Endodermal cell (in vitro differentiated cells): ENCODE measurements at regions not wholly inside any gene's neighbourhood (a gene's known extent, or its start where the extent isn't known, plus 50 kb on each side); places are given as distances from the start of the nearest gene placed in this dataset.

ENCODE experiments used
- DNase-seq: peaks from one replicate; pipeline ENCODE4 v3.0.0-alpha.2; 2017
- H3K27ac ChIP-seq: 2 replicates; pipeline ENCODE4 v1.5.1; 2013; ENCODE audit warnings: mild to moderate bottlenecking, low read depth, low read length, moderate library complexity
- H3K27me3 ChIP-seq: 2 replicates; pipeline ENCODE4 v1.6.1; 2013; ENCODE audit warnings: mild to moderate bottlenecking, low read length, moderate library complexity; ENCODE audit not compliant: insufficient read depth, control insufficient read depth, poor library complexity, severe bottlenecking
- H3K36me3 ChIP-seq: 2 replicates; pipeline ENCODE4 v1.7.0; 2013; ENCODE audit warnings: mild to moderate bottlenecking, low read length, moderate library complexity; ENCODE audit not compliant: control insufficient read depth, insufficient read depth
- H3K4me1 ChIP-seq: one replicate; pipeline ENCODE4 v1.7.0; 2013; ENCODE audit warnings: low read length; ENCODE audit not compliant: control insufficient read depth, insufficient read depth
- H3K4me3 ChIP-seq: 2 replicates; pipeline ENCODE4 v1.5.1; 2013; ENCODE audit warnings: mild to moderate bottlenecking, low read length, moderate library complexity
- H3K9ac ChIP-seq: 2 replicates; pipeline ENCODE4 v1.6.1; 2013; ENCODE audit warnings: mild to moderate bottlenecking, low read length, moderate library complexity; ENCODE audit not compliant: poor library complexity, severe bottlenecking; ENCODE audit errors: extremely low read depth
- H3K9me3 ChIP-seq: 2 replicates; pipeline ENCODE4 v1.6.1; 2013; ENCODE audit warnings: mild to moderate bottlenecking, low read length, moderate library complexity; ENCODE audit not compliant: control insufficient read depth
- H3K27ac Mint-ChIP-seq: 2 replicates; pipeline ENCODE4 v1.8.0; 2020; ENCODE audit warnings: mixed read lengths
- H3K27me3 Mint-ChIP-seq: 2 replicates; pipeline ENCODE4 v1.8.0; 2021; ENCODE audit warnings: mild to moderate bottlenecking, mixed read lengths; ENCODE audit not compliant: insufficient read depth
- H3K36me3 Mint-ChIP-seq: 2 replicates; pipeline ENCODE4 v1.8.0; 2020; ENCODE audit warnings: low read depth, mixed read lengths
- H3K4me1 Mint-ChIP-seq: 2 replicates; pipeline ENCODE4 v1.8.0; 2020; ENCODE audit warnings: mixed read lengths
- H3K4me3 Mint-ChIP-seq: 2 replicates; pipeline ENCODE4 v1.8.0; 2020; ENCODE audit warnings: mild to moderate bottlenecking, moderate library complexity, mixed read lengths
- H3K9me3 Mint-ChIP-seq: 2 replicates; pipeline ENCODE4 v1.8.0; 2020; ENCODE audit warnings: mild to moderate bottlenecking, mixed read lengths
- CTCF ChIP-seq: fragments of 200-600 bp; sonication (generic); conservative IDR thresholded peaks from 2 replicates; pipeline ENCODE4 v1.5.0; 2021; ENCODE audit warnings: antibody characterized with exemption, mild to moderate bottlenecking
- WGBS, 2 experiments: methylation state at CpG; one replicate each; pipeline versions ENCODE4 v1.1.5 to v1.1.7; 2013; ENCODE audit warnings: missing lambda C conversion rate in 2 of 2, mixed read lengths in 1 of 2; ENCODE audit not compliant: insufficient coverage in 1 of 2, insufficient read length in 1 of 2; 5-methylcytosine and 5-hydroxymethylcytosine counted together

GRCh38 chr3:55204417-55204816 lies 276.6 kb upstream of the LRTM1 start:
- DNase-seq: no peak
- no peak overlapping the region for H3K4me3 ChIP-seq
- no peaks in the 10 kb centered on the region for H3K36me3 ChIP-seq
- H3K27me3 ChIP-seq: no peaks in the 10 kb centered on the region
- Mint-ChIP-seq H3K9me3 (peaks cover 9% of the 10 kb centered on the region), H3K4me1 (no peaks in the 10 kb centered on the region), H3K4me3 (no peak overlapping the region), H3K36me3 (no peaks in the 10 kb centered on the region), H3K27me3 (no peaks in the 10 kb centered on the region), H3K27ac (no peak overlapping the region)
- no peaks in the 10 kb centered on the region for H3K9me3 ChIP-seq
- no peaks in the 10 kb centered on the region for H3K4me1 ChIP-seq
- H3K9ac ChIP-seq: no peak overlapping the region
- no peak overlapping the region for H3K27ac ChIP-seq
- TF ChIP-seq CTCF: no peak
- WGBS, 2 experiments: no CpG with 5 or more reads among the region's 1 CpG

- no peak overlapping the region for H3K27ac Mint-ChIP-seq
- 93 to 100% methylated on average over 2 to 4 of the region's 4 CpGs for WGBS, 2 experiments
- H3K9me3 ChIP-seq: no peaks in the 10 kb centered on the region
These were observed 275.7 kb upstream of the LRTM1 start for GRCh38 chr3:55203546-55203945.

GRCh38 chr3:55203006-55203405 lies 275.1 kb upstream of the LRTM1 start:
- no peaks in the 10 kb centered on the region for H3K36me3 ChIP-seq
- no peaks in the 10 kb centered on the region for H3K27me3 Mint-ChIP-seq
- H3K9me3 ChIP-seq: no peaks in the 10 kb centered on the region
- no peaks in the 10 kb centered on the region for H3K4me1 ChIP-seq
- no peak for TF ChIP-seq CTCF
- no peaks in the 10 kb centered on the region for H3K27me3 ChIP-seq
- no peaks in the 10 kb centered on the region for H3K36me3 Mint-ChIP-seq
- 75 to 81% methylated on average over 4 of the region's 4 CpGs for WGBS, 2 experiments
- H3K27ac ChIP-seq: no peak overlapping the region
- H3K4me3 ChIP-seq: no peak overlapping the region
- H3K4me1 Mint-ChIP-seq: no peaks in the 10 kb centered on the region
- no peaks in the 10 kb centered on the region for H3K9me3 Mint-ChIP-seq
- DNase-seq: no peak
- no peak overlapping the region for H3K9ac ChIP-seq
- H3K4me3 Mint-ChIP-seq: no peak overlapping the region
- no peak overlapping the region for H3K27ac Mint-ChIP-seq

More at GRCh38 chr3:55203546-55203945, 275.7 kb upstream of the LRTM1 start:
- Histone ChIP-seq H3K4me3 (no peak overlapping the region), H3K27ac (no peak overlapping the region), H3K4me1 (no peaks in the 10 kb centered on the region), H3K36me3 (no peaks in the 10 kb centered on the region), H3K27me3 (no peaks in the 10 kb centered on the region), H3K9ac (no peak overlapping the region)
- no peak for TF ChIP-seq CTCF
- no peaks in the 10 kb centered on the region for H3K4me1 Mint-ChIP-seq
- no peaks in the 10 kb centered on the region for H3K27me3 Mint-ChIP-seq
- H3K9me3 Mint-ChIP-seq: peaks cover under 1% of the 10 kb centered on the region
- no peak overlapping the region for H3K4me3 Mint-ChIP-seq
- DNase-seq: no peak
- H3K36me3 Mint-ChIP-seq: no peaks in the 10 kb centered on the region
